ENCODE measurements at regions not wholly inside any gene's neighbourhood (a gene's known extent, or its start where the extent isn't known, plus 50 kb on each side); places are given as distances from the start of the nearest gene placed in this dataset.

DNA sequence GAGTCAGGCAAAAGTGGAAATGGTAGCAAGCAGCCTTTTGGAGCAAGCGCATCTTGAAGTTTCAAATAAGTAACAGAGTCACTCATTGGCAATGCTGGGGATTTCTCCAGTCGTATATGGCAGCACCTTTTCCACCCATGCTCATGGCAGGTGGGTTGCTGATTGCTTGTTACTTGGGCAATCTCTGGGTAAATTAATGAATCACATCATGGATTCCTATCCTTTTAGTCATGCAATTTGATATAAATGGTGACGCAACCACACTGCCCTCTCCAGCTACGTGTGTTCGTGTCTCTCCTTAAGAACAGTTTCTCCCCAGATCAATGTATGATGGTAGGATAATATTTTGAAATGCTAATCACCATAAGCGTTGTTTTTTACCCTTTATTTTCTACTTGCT is 339.9 kb upstream of the KCNH8 start:
- no peaks in the 10 kb centered on the region for H3K9me3 ChIP-seq (ENCODE audit: control insufficient read depth, insufficient read depth, low read depth, low read length)
- CTCF ChIA-PET = interaction anchor here (0.6 kb wide), 2 partner anchors 351 to 669 kb away, joined by 3 read pairs; no protein-coding TSS in a partner anchor
- POLR2A ChIA-PET = no interaction called here

DNA sequence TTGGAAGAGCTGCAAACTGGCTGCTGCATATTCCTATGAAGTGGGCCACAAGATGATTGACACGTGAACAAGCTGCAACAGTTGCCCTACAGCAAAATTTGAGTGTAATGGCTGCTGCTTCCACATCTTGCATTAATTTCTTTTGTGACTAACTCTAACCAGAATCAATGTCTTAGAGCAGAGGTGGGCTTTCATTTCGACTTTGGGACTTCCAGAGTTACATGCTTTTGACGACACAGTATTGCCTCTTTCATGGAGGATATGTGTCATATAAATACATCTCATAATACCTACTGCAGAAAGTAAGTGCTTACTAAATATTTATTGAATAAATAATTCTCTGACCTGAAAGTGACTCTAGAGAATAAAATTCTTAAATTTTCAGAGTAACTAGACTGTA is 340.7 kb upstream of the KCNH8 start:
- TF ChIP-seq SETDB1 (IDR thresholded peaks at IDR 0.05; ENCODE audit: insufficient read length, low read length) (no peak), KLF1 (tag by site-specific recombination; IDR thresholded peaks at IDR 0.05) (no peak), ZNF555 (tag by site-specific recombination; conservative IDR thresholded peaks at IDR 0.05) (no peak), ZFP37 (tag by site-specific recombination; IDR thresholded peaks at IDR 0.05) (no peak), ZNF341 (tag by site-specific recombination; IDR thresholded peaks at IDR 0.05; ENCODE audit: low read depth) (no peak), ZNF544 (tag by site-specific recombination; IDR thresholded peaks at IDR 0.05) (no peak), ZNF501 (tag by site-specific recombination; IDR thresholded peaks at IDR 0.05) (no peak), ZNF24 (tag by site-specific recombination; IDR thresholded peaks at IDR 0.05) (no peak), ZNF843 (tag by site-specific recombination; IDR thresholded peaks at IDR 0.05) (no peak), ZNF621 (tag by site-specific recombination; IDR thresholded peaks at IDR 0.05) (no peak), SCRT1 (tag by site-specific recombination; IDR thresholded peaks at IDR 0.05; ENCODE audit: borderline replicate concordance) (no peak), ZNF324 (tag by site-specific recombination; IDR thresholded peaks at IDR 0.05) (no peak), ZNF221 (tag by site-specific recombination; IDR thresholded peaks at IDR 0.05; ENCODE audit: borderline replicate concordance) (no peak)
- TF ChIP-seq, protein P1, sequence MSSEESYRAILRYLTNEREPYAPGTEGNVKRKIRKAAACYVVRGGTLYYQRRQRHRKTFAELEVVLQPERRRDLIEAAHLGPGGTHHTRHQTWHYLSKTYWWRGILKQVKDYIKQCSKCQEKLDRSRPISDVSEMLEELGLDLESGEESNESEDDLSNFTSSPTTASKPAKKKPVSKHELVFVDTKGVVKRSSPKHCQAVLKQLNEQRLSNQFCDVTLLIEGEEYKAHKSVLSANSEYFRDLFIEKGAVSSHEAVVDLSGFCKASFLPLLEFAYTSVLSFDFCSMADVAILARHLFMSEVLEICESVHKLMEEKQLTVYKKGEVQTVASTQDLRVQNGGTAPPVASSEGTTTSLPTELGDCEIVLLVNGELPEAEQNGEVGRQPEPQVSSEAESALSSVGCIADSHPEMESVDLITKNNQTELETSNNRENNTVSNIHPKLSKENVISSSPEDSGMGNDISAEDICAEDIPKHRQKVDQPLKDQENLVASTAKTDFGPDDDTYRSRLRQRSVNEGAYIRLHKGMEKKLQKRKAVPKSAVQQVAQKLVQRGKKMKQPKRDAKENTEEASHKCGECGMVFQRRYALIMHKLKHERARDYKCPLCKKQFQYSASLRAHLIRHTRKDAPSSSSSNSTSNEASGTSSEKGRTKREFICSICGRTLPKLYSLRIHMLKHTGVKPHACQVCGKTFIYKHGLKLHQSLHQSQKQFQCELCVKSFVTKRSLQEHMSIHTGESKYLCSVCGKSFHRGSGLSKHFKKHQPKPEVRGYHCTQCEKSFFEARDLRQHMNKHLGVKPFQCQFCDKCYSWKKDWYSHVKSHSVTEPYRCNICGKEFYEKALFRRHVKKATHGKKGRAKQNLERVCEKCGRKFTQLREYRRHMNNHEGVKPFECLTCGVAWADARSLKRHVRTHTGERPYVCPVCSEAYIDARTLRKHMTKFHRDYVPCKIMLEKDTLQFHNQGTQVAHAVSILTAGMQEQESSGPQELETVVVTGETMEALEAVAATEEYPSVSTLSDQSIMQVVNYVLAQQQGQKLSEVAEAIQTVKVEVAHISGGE (tag by site-specific recombination; conservative IDR thresholded peaks at IDR 0.05; ENCODE audit: low read depth) = no peak
- TF ChIP-seq, protein P2, sequence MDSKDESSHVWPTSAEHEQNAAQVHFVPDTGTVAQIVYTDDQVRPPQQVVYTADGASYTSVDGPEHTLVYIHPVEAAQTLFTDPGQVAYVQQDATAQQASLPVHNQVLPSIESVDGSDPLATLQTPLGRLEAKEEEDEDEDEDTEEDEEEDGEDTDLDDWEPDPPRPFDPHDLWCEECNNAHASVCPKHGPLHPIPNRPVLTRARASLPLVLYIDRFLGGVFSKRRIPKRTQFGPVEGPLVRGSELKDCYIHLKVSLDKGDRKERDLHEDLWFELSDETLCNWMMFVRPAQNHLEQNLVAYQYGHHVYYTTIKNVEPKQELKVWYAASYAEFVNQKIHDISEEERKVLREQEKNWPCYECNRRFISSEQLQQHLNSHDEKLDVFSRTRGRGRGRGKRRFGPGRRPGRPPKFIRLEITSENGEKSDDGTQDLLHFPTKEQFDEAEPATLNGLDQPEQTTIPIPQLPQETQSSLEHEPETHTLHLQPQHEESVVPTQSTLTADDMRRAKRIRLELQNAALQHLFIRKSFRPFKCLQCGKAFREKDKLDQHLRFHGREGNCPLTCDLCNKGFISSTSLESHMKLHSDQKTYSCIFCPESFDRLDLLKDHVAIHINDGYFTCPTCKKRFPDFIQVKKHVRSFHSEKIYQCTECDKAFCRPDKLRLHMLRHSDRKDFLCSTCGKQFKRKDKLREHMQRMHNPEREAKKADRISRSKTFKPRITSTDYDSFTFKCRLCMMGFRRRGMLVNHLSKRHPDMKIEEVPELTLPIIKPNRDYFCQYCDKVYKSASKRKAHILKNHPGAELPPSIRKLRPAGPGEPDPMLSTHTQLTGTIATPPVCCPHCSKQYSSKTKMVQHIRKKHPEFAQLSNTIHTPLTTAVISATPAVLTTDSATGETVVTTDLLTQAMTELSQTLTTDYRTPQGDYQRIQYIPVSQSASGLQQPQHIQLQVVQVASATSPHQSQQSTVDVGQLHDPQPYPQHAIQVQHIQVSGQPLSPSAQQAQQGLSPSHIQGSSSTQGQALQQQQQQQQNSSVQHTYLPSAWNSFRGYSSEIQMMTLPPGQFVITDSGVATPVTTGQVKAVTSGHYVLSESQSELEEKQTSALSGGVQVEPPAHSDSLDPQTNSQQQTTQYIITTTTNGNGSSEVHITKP (tag by site-specific recombination; IDR thresholded peaks at IDR 0.05) = no peak
- Histone ChIP-seq H3K4me1 (ENCODE audit: control insufficient read depth, insufficient read depth, low read length) (no peaks in the 10 kb centered on the region), H3K4me3 (ENCODE audit: low read depth, low read length) (no peak overlapping the region), H3K36me3 (ENCODE audit: control insufficient read depth in 2 of 2, insufficient read depth in 1 of 2, low read length in 2 of 2) (no peaks in the 10 kb centered on the region), H3K9me3 (ENCODE audit: control insufficient read depth, insufficient read depth, low read depth, low read length) (no peaks in the 10 kb centered on the region), H3K27ac (ENCODE audit: extremely low read depth, low read depth, low read length) (no peak overlapping the region)
- ChIA-PET CTCF (no interaction called here), POLR2A (no interaction called here)

More for the DNA sequence above, 339.9 kb upstream of the KCNH8 start:
- Histone ChIP-seq H3K4me3 (ENCODE audit: low read depth, low read length) (no peak overlapping the region), H3K27ac (ENCODE audit: extremely low read depth, low read depth, low read length) (no peak overlapping the region), H3K36me3 (ENCODE audit: control insufficient read depth in 2 of 2, insufficient read depth in 1 of 2, low read length in 2 of 2) (no peaks in the 10 kb centered on the region), H3K4me1 (ENCODE audit: control insufficient read depth, insufficient read depth, low read length) (no peaks in the 10 kb centered on the region)
- TF ChIP-seq, protein P3, sequence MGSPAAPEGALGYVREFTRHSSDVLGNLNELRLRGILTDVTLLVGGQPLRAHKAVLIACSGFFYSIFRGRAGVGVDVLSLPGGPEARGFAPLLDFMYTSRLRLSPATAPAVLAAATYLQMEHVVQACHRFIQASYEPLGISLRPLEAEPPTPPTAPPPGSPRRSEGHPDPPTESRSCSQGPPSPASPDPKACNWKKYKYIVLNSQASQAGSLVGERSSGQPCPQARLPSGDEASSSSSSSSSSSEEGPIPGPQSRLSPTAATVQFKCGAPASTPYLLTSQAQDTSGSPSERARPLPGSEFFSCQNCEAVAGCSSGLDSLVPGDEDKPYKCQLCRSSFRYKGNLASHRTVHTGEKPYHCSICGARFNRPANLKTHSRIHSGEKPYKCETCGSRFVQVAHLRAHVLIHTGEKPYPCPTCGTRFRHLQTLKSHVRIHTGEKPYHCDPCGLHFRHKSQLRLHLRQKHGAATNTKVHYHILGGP (tag by site-specific recombination; IDR thresholded peaks at IDR 0.05) = no peak
- no peak for TF ChIP-seq ZNF610 (tag by site-specific recombination; IDR thresholded peaks at IDR 0.05; ENCODE audit: borderline replicate concordance)
- no peak for TF ChIP-seq BCL11B (tag by site-specific recombination; IDR thresholded peaks at IDR 0.05; ENCODE audit: low read depth)
- no peak for TF ChIP-seq ZNF202 (tag by site-specific recombination; IDR thresholded peaks at IDR 0.05; ENCODE audit: borderline replicate concordance)
- no peak for TF ChIP-seq KLF7 (tag by site-specific recombination; IDR thresholded peaks at IDR 0.05; ENCODE audit: borderline replicate concordance)
- TF ChIP-seq YY1 (tag by site-specific recombination; IDR thresholded peaks at IDR 0.05) = no peak
- TF ChIP-seq ZNF416 (tag by site-specific recombination; IDR thresholded peaks at IDR 0.05) = no peak
- no peak for TF ChIP-seq ZNF214 (tag by site-specific recombination; IDR thresholded peaks at IDR 0.05; ENCODE audit: borderline replicate concordance)
- TF ChIP-seq ZNF354C (tag by site-specific recombination; IDR thresholded peaks at IDR 0.05; ENCODE audit: borderline replicate concordance, low read depth) = no peak

All from HEK293 (cell line).